PC-9 (cell line): ENCODE measurements at regions not wholly inside any gene's neighbourhood (a gene's known extent, or its start where the extent isn't known, plus 50 kb on each side); places are given as distances from the start of the nearest gene placed in this dataset.

Experiments used
- BruUV-seq: library from RNA; stranded (reverse); fragments of 400-500 nt; replicated peaks from 2 replicates; lab custom pipeline; 2021; lab: Mats Ljungman, UMichigan
- CTCF ChIA-PET: fragments of 300-600 bp; sonication (Branson Sonifier 250); formaldehyde crosslinking; loops from one replicate; lab custom pipeline; 2022; ENCODE audit warnings: antibody characterized with exemption; lab: Charles Lee
- POLR2A ChIA-PET: fragments of 300-600 bp; sonication (Branson Sonifier 250); formaldehyde crosslinking; loops from one replicate; lab custom pipeline; 2022; ENCODE audit warnings: antibody characterized with exemption; ENCODE audit not compliant: unreplicated experiment; lab: Charles Lee
- DNase-seq, 2 experiments: peaks; one replicate each; pipeline versions ENCODE4 v3.0.0 to v3.0.0-alpha.2; 2015 to 2022; ENCODE audit warnings: mixed read lengths in 1 of 2
- H2AFZ ChIP-seq: fragments of 200-600 bp; sonication (generic); 2 replicates; pipeline ENCODE4 v1.8.1; 2017; ENCODE audit warnings: antibody characterized with exemption
- H3F3A ChIP-seq: fragments of 200-600 bp; sonication (generic); 2 replicates; pipeline ENCODE4 v1.8.1; 2017; ENCODE audit warnings: antibody characterized with exemption, mild to moderate bottlenecking, low read depth; ENCODE audit not compliant: insufficient read depth
- H3K27ac ChIP-seq: fragments of 200-600 bp; sonication (generic); 2 replicates; pipeline ENCODE4 v1.6.1; 2016; ENCODE audit warnings: mixed run types
- H3K27me3 ChIP-seq: fragments of 200-600 bp; sonication (generic); 2 replicates; pipeline ENCODE4 v1.6.1; 2016; ENCODE audit warnings: low read depth, mixed run types; ENCODE audit not compliant: insufficient read depth
- H3K36me3 ChIP-seq: fragments of 200-600 bp; sonication (generic); 2 replicates; pipeline ENCODE4 v1.6.1; 2016; ENCODE audit warnings: low read depth, mixed run types
- H3K4me1 ChIP-seq: fragments of 200-600 bp; sonication (generic); replicated peaks from 2 replicates; pipeline ENCODE4 v1.6.1; 2016; ENCODE audit warnings: mixed run types; ENCODE audit not compliant: insufficient read depth
- H3K4me2 ChIP-seq: fragments of 200-600 bp; sonication (generic); 2 replicates; pipeline ENCODE4 v1.6.1; 2017; ENCODE audit warnings: mixed run types
- H3K4me3 ChIP-seq: fragments of 200-600 bp; sonication (generic); 2 replicates; pipeline ENCODE4 v1.6.1; 2016; ENCODE audit warnings: mixed run types
- H3K79me2 ChIP-seq: fragments of 200-600 bp; sonication (generic); 2 replicates; pipeline ENCODE4 v1.6.1; 2017; ENCODE audit warnings: low read depth, mixed run types
- H3K9me2 ChIP-seq: fragments of 200-600 bp; sonication (generic); 2 replicates; pipeline ENCODE4 v1.8.1; 2017; ENCODE audit warnings: mild to moderate bottlenecking; ENCODE audit not compliant: insufficient read depth
- H3K9me3 ChIP-seq: fragments of 200-600 bp; sonication (generic); 2 replicates; pipeline ENCODE4 v1.8.1; 2016; ENCODE audit warnings: low read depth; ENCODE audit not compliant: insufficient read depth
- H4K20me1 ChIP-seq: fragments of 200-600 bp; sonication (generic); 2 replicates; pipeline ENCODE4 v1.8.1; 2017; ENCODE audit not compliant: insufficient read depth
- CTCF ChIP-seq: fragments of 200-600 bp; sonication (generic); conservative IDR thresholded peaks from 2 replicates; pipeline ENCODE4 v1.6.1; 2017; ENCODE audit warnings: mixed run types, antibody characterized with exemption, mild to moderate bottlenecking, moderate library complexity
- EZH2 ChIP-seq: fragments of 200-600 bp; sonication (generic); IDR thresholded peaks from 2 replicates; pipeline ENCODE4 v1.8.0; 2017; ENCODE audit warnings: antibody characterized with exemption, low read depth
- intact Hi-C: fragments of 100-400 bp; cut with micrococcal nuclease; formaldehyde crosslinking; loops from one replicate; pipeline ENCODE4 v1.10.0; 2022; ENCODE audit not compliant: unreplicated experiment

GRCh38 chr2:8459474-8459873 lies 222.4 kb upstream of the ID2 start:
- H3K36me3 ChIP-seq, result no peaks in the 10 kb centered on the region
- H3K4me2 ChIP-seq, result no peak overlapping the region
- no peak overlapping the region for H3K27ac ChIP-seq
- no peak for TF ChIP-seq EZH2
- no peak for TF ChIP-seq CTCF
- no peak overlapping the region for H3K4me3 ChIP-seq
- no peaks in the 10 kb centered on the region for H4K20me1 ChIP-seq
- H3K27me3 ChIP-seq, result peaks cover 97% of the 10 kb centered on the region
- H3K9me3 ChIP-seq, result no peaks in the 10 kb centered on the region
- ChIA-PET CTCF (no interaction called here), POLR2A (no interaction called here)
- intact Hi-C loops, result no loop called here
- no peaks in the 10 kb centered on the region for H3K9me2 ChIP-seq
- BruUV-seq, result no TSS peak
- H3K4me1 ChIP-seq, result no peaks in the 10 kb centered on the region
- no peak overlapping the region for H2AFZ ChIP-seq
- no peaks in the 10 kb centered on the region for H3F3A ChIP-seq
- H3K79me2 ChIP-seq, result no peaks in the 10 kb centered on the region
- no peak for DNase-seq

GRCh38 chr2:8461341-8461740 lies 220.5 kb upstream of the ID2 start:
- no peak overlapping the region for H2AFZ ChIP-seq
- DNase-seq, result no peak
- ChIA-PET CTCF (no interaction called here), POLR2A (no interaction called here)
- no peaks in the 10 kb centered on the region for H3K9me2 ChIP-seq
- H3K36me3 ChIP-seq, result no peaks in the 10 kb centered on the region
- H3K27me3 ChIP-seq, result peaks cover 97% of the 10 kb centered on the region
- H3K4me1 ChIP-seq, result no peaks in the 10 kb centered on the region
- H3K27ac ChIP-seq, result no peak overlapping the region
- no peaks in the 10 kb centered on the region for H3K9me3 ChIP-seq
- no peak overlapping the region for H3K4me3 ChIP-seq
- intact Hi-C loops, result no loop called here
- H3K4me2 ChIP-seq, result no peak overlapping the region
- H4K20me1 ChIP-seq, result no peaks in the 10 kb centered on the region
- no TSS peak for BruUV-seq
- no peaks in the 10 kb centered on the region for H3F3A ChIP-seq
- H3K79me2 ChIP-seq, result no peaks in the 10 kb centered on the region
- TF ChIP-seq CTCF (no peak), EZH2 (no peak)

GRCh38 chr2:8462280-8462679 lies 219.6 kb upstream of the ID2 start:
- no peaks in the 10 kb centered on the region for H3K36me3 ChIP-seq
- no peak overlapping the region for H3K4me3 ChIP-seq
- no peak for TF ChIP-seq CTCF
- no peak for TF ChIP-seq EZH2
- no TSS peak for BruUV-seq
- no peaks in the 10 kb centered on the region for H3K9me3 ChIP-seq
- no peaks in the 10 kb centered on the region for H3F3A ChIP-seq
- H4K20me1 ChIP-seq, result no peaks in the 10 kb centered on the region
- H2AFZ ChIP-seq, result no peak overlapping the region
- ChIA-PET POLR2A (no interaction called here), CTCF (no interaction called here)
- H3K4me2 ChIP-seq, result no peak overlapping the region
- no peak for DNase-seq
- H3K27ac ChIP-seq, result no peak overlapping the region
- no peaks in the 10 kb centered on the region for H3K9me2 ChIP-seq
- H3K27me3 ChIP-seq, result peaks cover 98% of the 10 kb centered on the region
- no peaks in the 10 kb centered on the region for H3K79me2 ChIP-seq
- H3K4me1 ChIP-seq, result no peaks in the 10 kb centered on the region
- intact Hi-C loops, result no loop called here
